DMS114 treated with DMSO at 0.1 percent for 48 hours (cell line): ENCODE measurements at regions not wholly inside any gene's neighbourhood (a gene's known extent, or its start where the extent isn't known, plus 50 kb on each side); places are given as distances from the start of the nearest gene placed in this dataset.

Source experiments
- DNase-seq: peaks from one replicate; lab custom pipeline; 2025; ENCODE audit not compliant: unreplicated experiment; lab: John Stamatoyannopoulos, UW

DNA sequence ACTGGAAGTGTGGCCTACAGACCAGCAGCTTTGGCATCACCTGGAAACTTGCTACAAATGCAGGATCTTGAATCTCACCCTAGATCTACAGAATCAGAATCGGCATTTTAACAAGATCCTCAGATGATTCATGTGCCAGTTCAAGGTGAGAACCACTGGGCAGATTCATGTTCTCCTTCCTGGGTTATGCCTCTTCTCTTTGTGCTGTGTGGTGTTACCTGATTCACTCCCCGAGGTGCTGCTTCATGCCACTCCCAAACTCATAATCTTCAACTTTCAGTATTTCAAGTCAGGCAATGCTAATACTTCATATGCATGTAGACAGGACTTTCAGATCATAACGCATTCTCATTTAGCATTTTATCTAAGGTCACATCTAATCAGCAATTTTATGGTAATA, 427.7 kb downstream of the FOXO1 start:
- DNase-seq, result no peak

DNA sequence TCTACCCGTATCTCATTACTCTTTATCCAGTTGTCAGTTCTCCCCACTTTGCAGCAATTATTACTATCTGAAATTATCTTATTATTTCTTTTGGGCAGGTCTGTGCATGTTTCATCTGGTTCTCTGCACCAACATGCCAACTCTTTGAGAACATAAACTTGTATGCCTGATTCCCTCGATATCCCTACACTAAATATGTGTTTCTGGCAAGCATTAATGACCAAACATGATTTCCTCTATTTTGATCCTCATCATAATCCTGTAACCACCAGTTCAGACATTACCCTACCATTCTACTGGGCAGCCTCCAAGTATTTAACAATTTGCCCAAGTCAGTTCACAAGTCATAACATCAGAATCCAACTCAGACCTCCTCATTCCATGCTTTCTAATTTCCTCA, 426.1 kb downstream of the FOXO1 start:
- no peak for DNase-seq

DNA sequence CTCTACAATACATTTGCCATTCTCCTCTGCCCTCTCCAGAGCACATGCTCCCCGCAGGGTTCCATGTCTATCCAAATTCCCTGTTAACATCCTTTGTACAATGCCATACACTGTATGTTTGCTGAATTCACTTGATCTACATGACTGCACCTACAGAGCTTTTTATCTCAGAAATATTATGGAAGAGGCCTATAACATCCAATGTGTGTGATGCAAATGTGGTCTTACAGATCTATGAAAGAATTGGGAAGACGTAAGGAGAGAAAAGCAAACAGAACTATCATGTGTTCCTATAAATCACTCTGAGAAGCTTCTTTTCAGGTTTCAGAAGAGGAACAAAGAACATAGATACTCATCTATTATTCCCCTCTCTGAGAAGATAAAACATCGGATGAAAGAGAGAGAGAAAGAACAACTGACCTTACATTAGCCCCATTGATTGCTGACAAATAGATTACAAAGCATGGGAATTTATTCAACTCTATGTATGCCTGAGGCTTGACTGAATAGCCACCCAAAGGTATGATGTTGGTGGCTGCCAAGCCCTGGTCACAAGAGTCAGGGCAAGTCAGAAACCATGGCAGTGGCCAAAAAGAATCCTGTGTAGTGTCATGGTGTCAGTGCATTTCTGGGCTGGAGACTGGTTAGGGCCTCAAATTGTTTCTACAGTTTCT, 425.2 kb downstream of the FOXO1 start:
- no peak for DNase-seq

DNA sequence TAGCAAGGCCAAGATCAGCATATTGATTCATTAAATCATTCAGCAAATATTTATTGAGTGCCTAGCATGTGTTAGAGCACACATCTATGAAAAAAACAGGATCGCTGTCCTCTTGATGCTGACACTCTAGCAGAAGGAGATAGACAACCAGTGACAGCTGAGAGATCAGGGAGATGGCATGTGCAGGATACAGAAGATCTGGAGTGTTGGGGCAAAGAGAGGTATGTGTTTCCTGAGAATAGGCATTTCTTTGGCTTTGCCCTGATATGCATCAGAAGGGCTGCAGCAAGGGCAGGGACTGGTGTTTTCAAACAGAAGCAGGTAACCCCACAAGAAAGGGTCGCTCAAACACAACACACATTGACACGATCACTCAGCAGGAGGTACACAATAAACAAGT, 423.4 kb downstream of the FOXO1 start:
- no peak for DNase-seq

DNA sequence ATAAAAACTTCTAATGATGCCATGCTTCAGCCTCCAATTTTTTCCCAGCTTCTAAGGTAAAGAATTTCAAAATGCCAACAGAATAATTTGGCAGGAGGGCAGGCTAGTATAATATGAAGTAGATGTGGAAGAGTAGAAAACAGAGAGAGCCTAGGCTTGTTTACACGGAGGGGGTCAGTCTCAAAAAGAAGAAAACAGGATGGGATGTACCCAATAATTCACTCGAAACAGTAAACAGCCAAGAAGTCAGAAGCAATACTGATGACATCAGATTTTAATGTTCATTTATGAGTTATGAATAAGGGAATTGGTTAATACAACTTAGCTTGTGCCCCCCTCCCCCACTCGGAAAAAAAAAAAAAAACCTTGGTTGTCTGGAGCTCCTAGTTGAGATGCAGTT, 422.5 kb downstream of the FOXO1 start:
- DNase-seq, result no peak

DNA sequence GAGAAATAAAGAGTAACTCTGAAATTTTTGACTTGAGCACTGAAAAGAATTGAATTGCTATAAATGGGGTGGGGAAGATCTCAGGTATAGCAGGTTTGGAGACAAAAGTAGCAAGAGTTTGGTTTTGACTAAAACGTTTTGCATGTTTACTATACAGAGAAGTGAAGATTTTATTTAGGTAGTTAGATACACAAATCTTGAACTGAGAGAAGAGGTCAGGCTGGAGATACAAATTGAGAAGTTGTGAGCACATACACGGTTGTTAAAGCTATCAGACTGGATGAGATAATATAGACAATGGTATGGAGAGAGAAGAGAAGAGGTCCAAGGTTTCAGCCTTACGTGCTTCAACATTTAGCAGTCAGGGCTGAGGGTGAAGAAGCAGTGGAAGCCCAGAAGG, 420.9 kb downstream of the FOXO1 start:
- DNase-seq, result no peak

DNA sequence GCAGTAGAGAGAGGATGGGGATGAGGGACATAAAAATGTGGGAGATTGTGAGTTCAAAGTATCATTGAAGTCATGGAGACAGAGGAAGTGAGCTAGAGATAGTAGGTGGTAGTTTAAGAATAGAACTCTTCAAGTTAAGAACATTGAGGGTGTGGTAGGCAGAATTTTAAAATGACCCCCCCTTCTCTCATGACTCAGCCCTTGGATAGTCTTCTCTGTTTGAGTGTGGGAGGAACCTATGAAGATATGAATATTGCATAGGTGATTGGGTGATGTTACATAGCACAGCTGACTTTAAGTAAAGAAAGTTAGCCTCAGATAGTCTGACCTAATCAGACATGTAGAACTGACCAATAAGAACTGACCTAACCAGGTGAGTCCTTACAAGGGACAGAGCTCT, 418.6 kb downstream of the FOXO1 start:
- no peak for DNase-seq

DNA sequence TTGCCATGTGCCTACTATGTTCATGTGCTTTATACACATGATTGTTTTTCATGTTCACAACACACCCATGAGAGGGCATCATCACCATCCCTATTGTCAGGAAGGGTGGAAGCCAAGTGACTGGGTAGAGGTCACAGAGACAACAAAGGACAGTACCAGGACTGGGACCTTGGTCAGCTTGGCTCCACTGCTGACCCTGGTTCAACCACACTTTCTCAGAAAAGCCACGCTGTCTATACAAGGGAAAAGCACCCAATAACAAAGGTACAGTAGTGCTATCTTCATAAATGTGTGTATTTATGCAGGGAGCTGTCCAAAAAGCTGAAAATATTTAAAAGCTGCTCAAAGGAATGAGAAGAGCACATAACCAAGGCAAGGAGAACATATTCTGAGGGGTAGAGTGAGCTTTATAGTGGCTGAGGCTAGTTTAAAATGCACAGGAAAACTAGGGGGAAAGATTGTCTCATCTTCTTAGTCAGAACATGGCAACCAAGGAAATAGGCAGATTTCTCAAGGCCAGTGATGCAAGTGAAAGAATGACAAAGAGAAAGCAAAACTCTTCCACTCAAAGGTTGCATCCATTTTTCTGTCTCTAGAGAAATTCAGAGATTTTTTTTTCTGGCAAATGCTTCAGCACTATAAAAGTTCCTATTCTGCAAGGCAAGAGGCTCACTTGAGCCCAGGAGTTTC, 415.0 kb downstream of the FOXO1 start:
- DNase-seq, result no peak

DNA sequence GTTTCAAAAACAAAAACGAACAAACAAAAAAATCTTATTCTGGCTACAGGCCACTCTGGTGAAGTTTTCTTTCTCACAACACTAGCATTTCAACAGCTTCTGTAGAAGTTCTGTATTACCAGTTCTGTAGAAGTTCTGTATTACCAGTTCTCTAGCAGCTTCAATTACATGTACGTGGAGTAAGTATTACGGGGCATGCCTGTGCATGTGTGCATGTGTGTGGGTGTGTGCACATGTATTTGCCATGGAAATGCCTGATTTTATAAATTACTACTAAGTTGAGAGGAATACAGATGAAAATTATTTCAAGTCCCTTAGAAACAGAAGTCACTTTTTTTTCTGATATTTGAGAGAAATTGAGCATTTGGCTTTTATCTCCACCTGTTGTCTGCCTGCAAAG, 414.2 kb downstream of the FOXO1 start:
- no peak for DNase-seq

DNA sequence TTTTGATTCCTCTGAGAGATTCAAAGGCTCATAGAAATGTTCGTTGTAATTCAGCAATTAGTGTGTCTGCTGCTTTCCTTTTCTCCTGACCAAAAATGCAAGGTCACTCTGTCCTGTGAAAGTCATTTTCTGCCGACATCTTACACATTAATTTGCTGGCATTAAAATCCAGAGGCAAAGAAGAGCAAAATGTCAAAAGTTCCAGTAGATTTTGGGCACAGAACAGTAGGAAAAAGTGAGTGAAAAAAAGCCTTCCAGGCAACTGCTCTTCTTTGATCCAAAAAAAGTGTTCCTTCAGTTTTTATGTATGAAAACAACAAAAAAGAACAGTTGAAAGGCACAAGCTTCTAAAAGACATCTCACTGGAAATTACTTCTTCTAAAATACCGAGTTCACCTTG, 413.8 kb downstream of the FOXO1 start:
- no peak for DNase-seq

DNA sequence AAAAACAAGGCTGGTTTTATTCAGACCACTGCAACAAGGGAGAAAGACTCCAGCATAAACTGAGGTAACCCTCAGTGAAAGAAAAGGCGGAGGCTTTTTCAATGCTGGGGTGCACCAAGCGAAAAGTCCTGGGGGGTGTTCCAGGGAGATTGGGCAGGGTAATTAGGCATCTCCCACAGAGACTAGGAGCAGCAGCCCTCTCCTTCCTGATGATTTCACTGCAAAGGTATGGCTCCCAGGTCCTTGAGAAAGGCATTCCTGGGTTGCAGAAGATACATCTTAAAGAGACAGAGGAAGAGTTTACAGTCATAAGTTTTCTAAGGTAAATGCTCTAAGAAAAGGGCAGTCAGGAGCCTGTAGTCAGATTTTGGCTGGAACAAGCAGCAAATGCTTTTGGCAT, 412.0 kb downstream of the FOXO1 start:
- no peak for DNase-seq

DNA sequence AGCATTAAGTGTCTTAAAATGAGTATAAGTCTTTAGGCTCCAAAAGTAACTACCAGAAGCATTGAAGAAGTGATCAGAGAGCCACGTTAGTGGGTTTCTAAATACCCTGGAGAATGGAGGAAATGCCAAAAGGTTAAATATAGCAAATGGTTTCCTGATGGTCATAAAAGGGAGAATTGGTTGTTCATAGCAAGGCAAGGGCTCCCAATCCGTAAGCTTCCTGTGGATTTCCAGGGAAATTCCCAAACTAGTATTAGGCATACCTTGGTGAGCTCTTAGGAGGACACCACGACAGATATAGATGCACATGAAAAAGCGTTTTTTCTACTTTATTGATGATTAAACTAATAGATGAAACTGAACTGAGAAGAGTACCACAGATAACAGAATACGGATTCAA, 410.9 kb downstream of the FOXO1 start:
- no peak for DNase-seq

DNA sequence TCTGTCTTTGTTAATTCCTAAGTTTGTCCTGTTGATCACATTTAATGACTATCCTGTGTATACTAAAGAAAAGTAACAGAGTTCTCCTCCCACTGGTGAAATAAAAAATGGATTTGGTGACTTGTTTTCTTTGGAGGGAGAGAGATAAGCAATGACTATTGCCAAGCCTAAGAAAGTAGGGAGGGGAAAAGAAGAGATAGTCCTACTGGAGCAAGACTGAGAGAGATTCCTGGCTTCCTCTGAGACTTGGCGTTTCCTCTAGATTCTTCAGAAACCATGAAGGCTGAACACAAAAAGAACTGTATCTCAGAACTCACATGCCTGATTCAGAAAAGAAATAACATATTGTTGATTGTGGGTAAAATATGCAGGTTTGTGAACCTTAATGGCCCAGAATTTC, 406.5 kb downstream of the FOXO1 start:
- DNase-seq, result no peak

DNA sequence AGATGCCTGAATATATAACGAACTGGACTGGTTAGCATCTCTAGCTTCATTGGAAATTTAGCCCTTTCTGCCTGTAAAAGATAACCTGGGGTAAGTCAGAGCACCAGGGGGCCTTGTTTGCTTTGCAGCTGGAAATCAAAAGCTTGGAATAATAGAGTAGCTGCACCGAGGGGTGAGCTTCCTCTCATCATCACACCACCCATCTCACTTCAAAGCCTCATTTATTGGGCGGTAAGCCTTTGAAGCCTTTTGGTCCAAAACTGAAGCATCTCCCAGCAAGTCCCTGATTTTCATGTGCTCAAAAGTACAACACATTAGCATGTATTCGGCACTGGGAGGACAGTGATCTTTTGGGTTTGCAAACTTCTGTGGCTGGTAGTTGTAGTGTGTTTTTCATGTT, 405.1 kb downstream of the FOXO1 start:
- DNase-seq, result no peak

DNA sequence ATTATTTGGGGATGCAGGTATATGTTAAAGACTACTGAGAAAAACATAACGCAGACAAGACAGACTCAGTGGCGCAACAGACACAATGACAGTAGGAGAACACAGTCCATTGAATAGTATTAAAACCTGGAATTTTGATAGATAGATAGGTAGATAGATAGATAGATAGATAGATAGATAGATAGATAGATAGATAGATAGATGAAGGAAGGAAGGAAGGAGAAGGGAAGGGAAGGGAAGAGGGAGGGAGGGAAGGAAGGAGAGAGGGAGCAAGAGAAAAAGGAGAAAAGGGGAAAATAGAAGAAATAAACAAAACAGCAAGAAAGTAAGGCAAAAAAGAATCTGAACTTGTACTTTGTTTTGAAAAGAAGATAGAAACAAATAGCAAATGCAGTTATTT, 404.5 kb downstream of the FOXO1 start:
- DNase-seq, result no peak

DNA sequence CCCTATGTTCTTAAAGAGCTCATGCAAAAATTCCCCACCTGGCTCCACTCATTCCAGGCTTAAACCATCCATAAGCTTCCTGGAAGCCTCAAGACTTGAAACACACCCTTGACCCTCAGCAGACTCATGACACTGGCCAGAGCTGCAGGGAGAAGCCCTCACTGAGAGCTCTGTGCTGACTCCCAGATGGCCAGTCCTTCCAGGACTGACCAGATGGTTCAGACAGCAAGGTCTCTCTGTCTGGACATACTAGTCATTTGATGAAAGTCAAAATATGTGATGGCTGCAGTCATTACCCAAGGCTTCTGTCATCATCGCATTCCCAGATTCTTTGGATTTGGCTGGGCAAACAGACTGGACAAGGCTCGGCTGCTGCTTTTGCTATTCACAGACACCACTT, 397.4 kb downstream of the FOXO1 start:
- no peak for DNase-seq

DNA sequence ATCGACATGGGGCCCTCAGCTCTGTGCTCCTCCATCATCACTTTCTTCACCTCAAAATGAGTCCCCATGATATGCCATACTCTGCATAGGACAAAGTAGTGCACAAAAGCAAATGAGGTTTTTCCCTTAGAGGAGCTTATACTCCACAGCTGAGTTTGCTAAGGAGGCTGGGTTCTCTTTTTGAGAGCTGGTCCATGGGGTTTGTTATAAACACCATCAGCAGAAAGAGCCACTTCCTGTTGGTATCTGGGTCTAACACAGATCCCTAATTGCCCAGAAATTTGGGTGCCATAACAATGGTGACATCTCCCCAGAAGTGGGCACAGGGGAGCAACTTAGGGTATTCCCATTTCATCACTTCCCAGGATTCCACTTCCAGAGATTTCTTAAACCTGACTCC, 395.7 kb downstream of the FOXO1 start:
- no peak for DNase-seq

DNA sequence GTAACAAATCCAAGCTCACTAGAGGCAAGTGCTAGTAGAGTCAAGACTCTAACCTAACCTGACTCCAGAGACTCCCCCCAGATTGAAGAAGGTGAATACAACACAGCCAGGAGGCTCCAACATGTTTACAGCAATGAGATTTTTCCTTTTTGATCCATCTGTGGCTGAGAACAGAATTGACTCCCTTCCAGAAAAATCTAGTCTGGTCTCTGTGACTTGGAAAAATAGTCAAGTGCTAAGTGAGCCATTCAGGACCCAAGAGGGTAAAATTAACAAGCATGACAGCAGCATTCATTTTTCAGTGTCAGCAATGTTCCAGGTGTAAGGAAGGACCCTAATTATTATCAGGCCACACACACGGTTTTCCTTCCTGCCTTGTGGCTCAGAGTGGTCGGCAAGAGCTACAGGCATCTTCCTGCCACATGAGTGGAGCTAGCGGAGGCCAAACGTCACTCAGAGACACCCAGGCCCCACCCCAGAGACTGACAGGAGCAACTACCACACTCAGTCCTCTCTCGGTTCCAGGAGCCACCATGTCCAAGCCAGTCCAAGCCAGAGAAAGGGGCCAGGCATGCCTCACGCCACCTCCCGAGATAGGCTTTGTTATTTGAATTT, 395.1 kb downstream of the FOXO1 start:
- no peak for DNase-seq

DNA sequence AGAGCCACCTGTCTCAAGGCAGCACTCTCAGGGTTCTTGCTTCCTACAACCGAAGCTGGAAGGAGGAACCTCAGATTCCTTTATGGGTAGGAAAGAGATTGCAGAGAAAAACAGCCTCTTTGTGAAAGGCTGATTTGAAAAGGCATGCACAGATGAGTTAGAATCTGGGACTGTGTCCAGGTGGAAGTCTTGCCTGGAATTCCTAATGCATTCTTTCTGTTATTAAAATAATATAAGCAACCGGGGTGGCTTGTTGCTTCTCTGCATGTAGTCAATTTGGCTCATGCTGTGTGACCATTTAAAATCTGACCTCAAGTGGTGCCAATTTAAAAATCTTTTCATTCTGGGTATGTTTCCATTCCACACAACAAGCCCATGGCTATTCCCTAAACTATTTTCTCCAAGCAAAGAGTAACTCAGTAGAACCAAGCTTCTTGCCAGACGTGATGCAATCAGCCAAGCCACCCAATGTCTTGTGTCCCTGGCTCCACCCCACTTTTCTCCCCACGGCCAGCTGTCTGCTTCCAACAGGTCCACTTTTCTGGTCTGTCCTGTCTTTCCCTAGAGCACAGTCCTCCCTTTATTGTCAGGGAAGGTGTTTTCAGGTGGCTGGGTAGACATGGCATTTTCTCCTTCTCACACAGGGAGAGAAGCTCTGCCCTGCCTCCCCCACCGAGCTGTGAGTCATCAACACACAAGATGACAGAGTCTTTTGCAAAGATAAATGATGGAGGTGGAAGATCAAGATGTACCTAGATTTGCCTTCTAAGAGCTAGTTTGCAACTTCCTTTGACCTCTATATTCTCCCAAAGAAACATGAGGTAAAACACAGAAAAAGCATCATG, 394.3 kb downstream of the FOXO1 start:
- DNase-seq, result no peak

DNA sequence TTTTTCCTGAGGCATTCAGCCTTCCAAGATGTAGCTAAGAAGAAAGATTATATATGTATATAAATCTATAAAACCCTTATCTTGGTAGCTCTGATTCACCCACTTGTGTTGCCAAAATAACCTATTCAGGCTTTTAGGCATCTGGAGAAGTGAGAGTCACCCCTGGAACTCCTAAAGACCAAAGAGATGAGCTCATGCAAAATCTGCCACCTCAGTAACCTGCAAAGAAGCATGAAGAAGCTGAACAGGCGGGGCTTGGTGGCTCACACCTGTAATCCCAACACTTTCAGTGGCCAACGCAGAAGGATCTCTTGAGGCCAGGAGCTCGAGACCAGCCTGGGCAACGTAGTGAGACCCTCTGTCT, 393.7 kb downstream of the FOXO1 start:
- DNase-seq, result no peak

DNA sequence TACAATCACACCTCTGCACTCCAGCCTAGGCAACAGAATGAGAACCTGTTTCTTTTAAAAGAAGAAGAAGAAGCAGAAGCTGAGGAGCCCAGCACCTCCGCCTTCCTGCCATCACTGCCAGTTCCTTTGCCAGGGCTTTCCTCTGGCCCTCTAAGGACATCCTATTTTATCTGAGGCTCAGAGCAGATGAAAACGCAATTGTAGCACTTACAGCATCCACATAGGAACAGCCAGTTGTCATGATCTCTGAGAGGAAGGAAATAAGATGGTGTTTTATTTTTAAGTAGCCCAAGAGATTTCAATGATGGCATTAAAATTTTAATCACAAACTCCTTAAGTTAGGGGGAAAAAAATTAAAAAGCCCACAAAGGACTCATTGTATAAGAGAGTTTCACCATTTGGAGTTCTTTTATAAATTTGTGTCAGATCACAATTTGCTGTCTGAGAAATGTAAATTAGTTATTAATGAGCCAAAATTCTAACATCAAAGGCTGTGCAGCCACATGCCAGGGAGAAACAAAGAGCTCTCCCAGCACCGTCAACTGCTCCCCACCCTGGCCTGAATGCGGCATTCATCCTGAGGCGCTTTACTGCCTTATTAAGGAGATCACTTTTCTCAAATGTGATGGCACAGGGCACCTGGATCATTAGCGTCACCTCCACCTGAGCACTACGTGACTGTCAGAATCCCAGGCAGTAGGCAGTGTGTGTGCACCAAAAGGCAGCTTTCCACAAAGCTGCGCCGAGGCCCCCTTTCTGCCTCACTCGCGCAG, 393.0 kb downstream of the FOXO1 start:
- DNase-seq, result no peak
